Esophagus squamous epithelium (tissue), 4 donors: ENCODE measurements at regions not wholly inside any gene's neighbourhood (a gene's known extent, or its start where the extent isn't known, plus 50 kb on each side); places are given as distances from the start of the nearest gene placed in this dataset.

Experiments
- POLR2A ChIP-seq, 4 donors: fragments of 450-650 bp; IDR thresholded peaks; one replicate each; pipeline ENCODE4 v1.6.1; 2017; ENCODE audit warnings: antibody characterized with exemption in 4 of 4, mild to moderate bottlenecking in 4 of 4, moderate library complexity in 3 of 4
- TF ChIP-seq, protein P1 (sequence below), 6 experiments: fragments of 450-650 bp in 4 of 6; fragments of 200-600 bp in 2 of 6; sonication (generic) in 2 of 6; IDR thresholded peaks; one replicate each; pipeline ENCODE4 v1.5.1; 2016 to 2019; ENCODE audit warnings: antibody characterized with exemption in 6 of 6, mild to moderate bottlenecking in 4 of 6, moderate library complexity in 4 of 6

- TF ChIP-seq, protein P1, sequence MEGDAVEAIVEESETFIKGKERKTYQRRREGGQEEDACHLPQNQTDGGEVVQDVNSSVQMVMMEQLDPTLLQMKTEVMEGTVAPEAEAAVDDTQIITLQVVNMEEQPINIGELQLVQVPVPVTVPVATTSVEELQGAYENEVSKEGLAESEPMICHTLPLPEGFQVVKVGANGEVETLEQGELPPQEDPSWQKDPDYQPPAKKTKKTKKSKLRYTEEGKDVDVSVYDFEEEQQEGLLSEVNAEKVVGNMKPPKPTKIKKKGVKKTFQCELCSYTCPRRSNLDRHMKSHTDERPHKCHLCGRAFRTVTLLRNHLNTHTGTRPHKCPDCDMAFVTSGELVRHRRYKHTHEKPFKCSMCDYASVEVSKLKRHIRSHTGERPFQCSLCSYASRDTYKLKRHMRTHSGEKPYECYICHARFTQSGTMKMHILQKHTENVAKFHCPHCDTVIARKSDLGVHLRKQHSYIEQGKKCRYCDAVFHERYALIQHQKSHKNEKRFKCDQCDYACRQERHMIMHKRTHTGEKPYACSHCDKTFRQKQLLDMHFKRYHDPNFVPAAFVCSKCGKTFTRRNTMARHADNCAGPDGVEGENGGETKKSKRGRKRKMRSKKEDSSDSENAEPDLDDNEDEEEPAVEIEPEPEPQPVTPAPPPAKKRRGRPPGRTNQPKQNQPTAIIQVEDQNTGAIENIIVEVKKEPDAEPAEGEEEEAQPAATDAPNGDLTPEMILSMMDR (IDR thresholded peaks at IDR 0.05), result no peak
- TF ChIP-seq POLR2A (IDR thresholded peaks at IDR 0.05), result no peak
Measured at GRCh38 chr14:71228711-71229110, 321.5 kb downstream of the PCNX1 start.
